ENCODE measurements at regions not wholly inside any gene's neighbourhood (a gene's known extent, or its start where the extent isn't known, plus 50 kb on each side); places are given as distances from the start of the nearest gene placed in this dataset.

GRCh38 chr9:108040783-108041182 is 551.2 kb upstream of the KLF4 start:
- peaks cover 3 to 19% of the 10 kb centered on the region in 2 donors for H3K9me3 ChIP-seq (replicated peaks in 1 of 2; ENCODE audit: control insufficient read depth in 1 of 2, insufficient read depth in 1 of 2, low read length in 2 of 2)
- no peak overlapping the region for H3K27ac Mint-ChIP-seq
- no peak overlapping the region for H3K4me2 ChIP-seq (replicated peaks; ENCODE audit: extremely low read depth, low read length, poor library complexity, severe bottlenecking)
- H3K4me1 ChIP-seq (ENCODE audit: control insufficient read depth in 1 of 2, insufficient read depth in 2 of 2, low read length in 2 of 2) = peaks cover 3 to 5% of the 10 kb centered on the region in 2 donors
- no peak overlapping the region for H3K4me3 Mint-ChIP-seq
- peaks cover under 1 to 3% (median 3%) of the 10 kb centered on the region in 3 donors for H3K27me3 Mint-ChIP-seq (ENCODE audit: low read depth in 3 of 3)
- H3K4me3 ChIP-seq (replicated peaks in 1 of 3; ENCODE audit: low read depth in 2 of 3, low read length in 3 of 3) = no peak overlapping the region
- no peak overlapping the region for H3K9ac ChIP-seq (ENCODE audit: insufficient read depth, low read length, poor library complexity, severe bottlenecking)
- H2AFZ ChIP-seq (ENCODE audit: insufficient read depth, low read depth, low read length, poor library complexity, severe bottlenecking) = no peak overlapping the region
- H3K27me3 ChIP-seq (ENCODE audit: control insufficient read depth in 2 of 2, insufficient read depth in 2 of 2, low read length in 2 of 2) = no peaks in the 10 kb centered on the region
- H4K20me1 ChIP-seq (ENCODE audit: insufficient read depth, low read length) = no peaks in the 10 kb centered on the region
- no peak for DNase-seq
- WGBS (ENCODE audit: insufficient coverage) = 100% methylated on average over 1 of the region's 1 CpG
- H3K27ac ChIP-seq (ENCODE audit: low read depth in 1 of 2, low read length in 2 of 2) = no peak overlapping the region
- peaks cover 0 to 4% of the 10 kb centered on the region in 2 donors for H3K36me3 ChIP-seq (replicated peaks in 1 of 2; ENCODE audit: control insufficient read depth in 1 of 2, insufficient read depth in 2 of 2, low read length in 2 of 2)
- no peaks in the 10 kb centered on the region for H3K79me2 ChIP-seq (ENCODE audit: insufficient read depth, low read length)
- intact Hi-C loops (cut with micrococcal nuclease) = no loop called here
- peaks cover 8 to 16% (median 9%) of the 10 kb centered on the region in 7 donors for H3K9me3 Mint-ChIP-seq
- peaks cover 22% of the 10 kb centered on the region for H3K4me1 Mint-ChIP-seq
- peaks cover 22 to 41% of the 10 kb centered on the region in 2 donors for H3K36me3 Mint-ChIP-seq
- TF ChIP-seq CTCF (IDR thresholded peaks at IDR 0.05) = no peak

GRCh38 chr9:108039493-108039892 is 549.9 kb upstream of the KLF4 start:
- intact Hi-C loops (cut with micrococcal nuclease) = loop anchor here in 1 of 2 donors (5.0 kb wide), 1 partner anchor 47 kb away; no protein-coding TSS in a partner anchor
- H3K4me1 ChIP-seq (ENCODE audit: control insufficient read depth in 1 of 2, insufficient read depth in 2 of 2, low read length in 2 of 2) = peaks cover 3 to 5% of the 10 kb centered on the region in 2 donors
- Mint-ChIP-seq H3K36me3 (peaks cover 24 to 42% of the 10 kb centered on the region in 2 donors), H3K4me3 (no peak overlapping the region), H3K9me3 (peaks cover 8 to 16% (median 9%) of the 10 kb centered on the region in 7 donors), H3K27ac (no peak overlapping the region), H3K27me3 (ENCODE audit: low read depth in 3 of 3) (peaks cover 3 to 5% (median 3%) of the 10 kb centered on the region in 3 donors), H3K4me1 (peaks cover 24% of the 10 kb centered on the region)
- no peaks in the 10 kb centered on the region for H4K20me1 ChIP-seq (ENCODE audit: insufficient read depth, low read length)
- H3K4me3 ChIP-seq (replicated peaks in 1 of 3; ENCODE audit: low read depth in 2 of 3, low read length in 3 of 3) = no peak overlapping the region
- no peak overlapping the region for H2AFZ ChIP-seq (ENCODE audit: insufficient read depth, low read depth, low read length, poor library complexity, severe bottlenecking)
- peak in 1 of 3 donors; percentile 47 for DNase-seq
- H3K27ac ChIP-seq (ENCODE audit: low read depth in 1 of 2, low read length in 2 of 2) = no peak overlapping the region
- H3K9me3 ChIP-seq (replicated peaks in 1 of 2; ENCODE audit: control insufficient read depth in 1 of 2, insufficient read depth in 1 of 2, low read length in 2 of 2) = peaks cover 1 to 18% of the 10 kb centered on the region in 2 donors
- no peak overlapping the region for H3K9ac ChIP-seq (ENCODE audit: insufficient read depth, low read length, poor library complexity, severe bottlenecking)
- peaks cover 0 to under 1% of the 10 kb centered on the region in 2 donors for H3K36me3 ChIP-seq (replicated peaks in 1 of 2; ENCODE audit: control insufficient read depth in 1 of 2, insufficient read depth in 2 of 2, low read length in 2 of 2)
- no peaks in the 10 kb centered on the region for H3K79me2 ChIP-seq (ENCODE audit: insufficient read depth, low read length)
- WGBS (ENCODE audit: insufficient coverage) = no CpG with 5 or more reads among the region's 1 CpG
- TF ChIP-seq CTCF (IDR thresholded peaks at IDR 0.05) = no peak
- H3K4me2 ChIP-seq (replicated peaks; ENCODE audit: extremely low read depth, low read length, poor library complexity, severe bottlenecking) = no peak overlapping the region
- no peaks in the 10 kb centered on the region for H3K27me3 ChIP-seq (ENCODE audit: control insufficient read depth in 2 of 2, insufficient read depth in 2 of 2, low read length in 2 of 2)

Data from CD14-positive monocyte (primary cell).